ENCODE measurements at regions not wholly inside any gene's neighbourhood (a gene's known extent, or its start where the extent isn't known, plus 50 kb on each side); places are given as distances from the start of the nearest gene placed in this dataset.

DNA sequence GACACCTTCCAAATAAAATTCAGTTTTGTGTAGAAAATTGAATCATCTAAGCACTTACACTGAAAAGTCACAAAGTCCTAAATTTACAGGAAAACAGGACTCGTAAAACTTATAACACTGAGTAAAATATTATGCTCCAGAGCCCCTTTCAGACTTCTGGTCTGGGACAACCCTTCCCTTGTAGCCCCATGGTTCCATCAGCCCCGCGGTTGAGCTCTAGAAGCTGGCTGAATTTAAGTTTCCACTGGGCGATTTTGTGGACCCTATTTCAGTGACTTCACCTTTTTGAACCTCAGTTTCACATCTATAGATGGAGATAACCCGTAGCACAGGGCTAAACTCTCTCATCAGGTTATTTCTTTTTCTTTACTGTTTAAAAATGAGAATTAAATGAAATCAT lies 117.7 kb upstream of the BACH2 start (continued):
- TF ChIP-seq, protein P1, sequence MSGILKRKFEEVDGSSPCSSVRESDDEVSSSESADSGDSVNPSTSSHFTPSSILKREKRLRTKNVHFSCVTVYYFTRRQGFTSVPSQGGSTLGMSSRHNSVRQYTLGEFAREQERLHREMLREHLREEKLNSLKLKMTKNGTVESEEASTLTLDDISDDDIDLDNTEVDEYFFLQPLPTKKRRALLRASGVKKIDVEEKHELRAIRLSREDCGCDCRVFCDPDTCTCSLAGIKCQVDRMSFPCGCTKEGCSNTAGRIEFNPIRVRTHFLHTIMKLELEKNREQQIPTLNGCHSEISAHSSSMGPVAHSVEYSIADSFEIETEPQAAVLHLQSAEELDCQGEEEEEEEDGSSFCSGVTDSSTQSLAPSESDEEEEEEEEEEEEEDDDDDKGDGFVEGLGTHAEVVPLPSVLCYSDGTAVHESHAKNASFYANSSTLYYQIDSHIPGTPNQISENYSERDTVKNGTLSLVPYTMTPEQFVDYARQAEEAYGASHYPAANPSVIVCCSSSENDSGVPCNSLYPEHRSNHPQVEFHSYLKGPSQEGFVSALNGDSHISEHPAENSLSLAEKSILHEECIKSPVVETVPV (CRISPR knock-in tag; IDR thresholded peaks at IDR 0.05) = no peak
- no peak for TF ChIP-seq ZNF70 (CRISPR knock-in tag; IDR thresholded peaks at IDR 0.05)
- TF ChIP-seq CSDC2 (CRISPR knock-in tag; IDR thresholded peaks at IDR 0.05) = no peak
- TF ChIP-seq ZNF565 (CRISPR knock-in tag; conservative IDR thresholded peaks at IDR 0.05; ENCODE audit: low read depth) = no peak
- TF ChIP-seq ISL1 (CRISPR knock-in tag; IDR thresholded peaks at IDR 0.05) = no peak

DNA sequence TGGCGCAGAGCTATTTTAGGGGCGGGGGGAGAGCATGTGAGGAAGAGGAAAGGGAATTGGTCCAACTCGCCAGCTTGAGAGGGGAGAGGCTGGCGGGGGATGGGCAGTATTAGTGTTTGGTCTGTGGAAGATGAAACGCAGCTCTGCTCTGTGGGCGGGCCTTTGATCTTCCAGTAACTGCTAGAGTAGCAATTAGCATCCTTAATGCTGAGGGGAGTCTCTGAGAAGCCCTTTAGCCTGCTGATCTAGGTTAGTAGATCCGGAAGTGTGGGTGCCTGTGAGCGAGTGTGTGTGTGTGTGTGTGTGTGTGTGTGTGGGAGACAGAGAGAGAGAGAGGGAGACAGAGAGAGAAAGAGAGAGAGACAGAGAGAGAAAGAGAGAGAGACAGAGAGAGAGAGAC lies 117.2 kb upstream of the BACH2 start:
- peak; percentile 45; the same call in 1 of the 3 replicates for ATAC-seq
- no peak for TF ChIP-seq ZFP3 (CRISPR knock-in tag; IDR thresholded peaks at IDR 0.05)
- TF ChIP-seq, protein P2, sequence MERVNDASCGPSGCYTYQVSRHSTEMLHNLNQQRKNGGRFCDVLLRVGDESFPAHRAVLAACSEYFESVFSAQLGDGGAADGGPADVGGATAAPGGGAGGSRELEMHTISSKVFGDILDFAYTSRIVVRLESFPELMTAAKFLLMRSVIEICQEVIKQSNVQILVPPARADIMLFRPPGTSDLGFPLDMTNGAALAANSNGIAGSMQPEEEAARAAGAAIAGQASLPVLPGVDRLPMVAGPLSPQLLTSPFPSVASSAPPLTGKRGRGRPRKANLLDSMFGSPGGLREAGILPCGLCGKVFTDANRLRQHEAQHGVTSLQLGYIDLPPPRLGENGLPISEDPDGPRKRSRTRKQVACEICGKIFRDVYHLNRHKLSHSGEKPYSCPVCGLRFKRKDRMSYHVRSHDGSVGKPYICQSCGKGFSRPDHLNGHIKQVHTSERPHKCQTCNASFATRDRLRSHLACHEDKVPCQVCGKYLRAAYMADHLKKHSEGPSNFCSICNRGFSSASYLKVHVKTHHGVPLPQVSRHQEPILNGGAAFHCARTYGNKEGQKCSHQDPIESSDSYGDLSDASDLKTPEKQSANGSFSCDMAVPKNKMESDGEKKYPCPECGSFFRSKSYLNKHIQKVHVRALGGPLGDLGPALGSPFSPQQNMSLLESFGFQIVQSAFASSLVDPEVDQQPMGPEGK (CRISPR knock-in tag; IDR thresholded peaks at IDR 0.05; ENCODE audit: borderline replicate concordance) = no peak
- no peak for TF ChIP-seq BACH2 (CRISPR knock-in tag; IDR thresholded peaks at IDR 0.05; ENCODE audit: borderline replicate concordance)
- no peak for TF ChIP-seq ZNF565 (CRISPR knock-in tag; conservative IDR thresholded peaks at IDR 0.05; ENCODE audit: low read depth)
- TF ChIP-seq, protein P3, sequence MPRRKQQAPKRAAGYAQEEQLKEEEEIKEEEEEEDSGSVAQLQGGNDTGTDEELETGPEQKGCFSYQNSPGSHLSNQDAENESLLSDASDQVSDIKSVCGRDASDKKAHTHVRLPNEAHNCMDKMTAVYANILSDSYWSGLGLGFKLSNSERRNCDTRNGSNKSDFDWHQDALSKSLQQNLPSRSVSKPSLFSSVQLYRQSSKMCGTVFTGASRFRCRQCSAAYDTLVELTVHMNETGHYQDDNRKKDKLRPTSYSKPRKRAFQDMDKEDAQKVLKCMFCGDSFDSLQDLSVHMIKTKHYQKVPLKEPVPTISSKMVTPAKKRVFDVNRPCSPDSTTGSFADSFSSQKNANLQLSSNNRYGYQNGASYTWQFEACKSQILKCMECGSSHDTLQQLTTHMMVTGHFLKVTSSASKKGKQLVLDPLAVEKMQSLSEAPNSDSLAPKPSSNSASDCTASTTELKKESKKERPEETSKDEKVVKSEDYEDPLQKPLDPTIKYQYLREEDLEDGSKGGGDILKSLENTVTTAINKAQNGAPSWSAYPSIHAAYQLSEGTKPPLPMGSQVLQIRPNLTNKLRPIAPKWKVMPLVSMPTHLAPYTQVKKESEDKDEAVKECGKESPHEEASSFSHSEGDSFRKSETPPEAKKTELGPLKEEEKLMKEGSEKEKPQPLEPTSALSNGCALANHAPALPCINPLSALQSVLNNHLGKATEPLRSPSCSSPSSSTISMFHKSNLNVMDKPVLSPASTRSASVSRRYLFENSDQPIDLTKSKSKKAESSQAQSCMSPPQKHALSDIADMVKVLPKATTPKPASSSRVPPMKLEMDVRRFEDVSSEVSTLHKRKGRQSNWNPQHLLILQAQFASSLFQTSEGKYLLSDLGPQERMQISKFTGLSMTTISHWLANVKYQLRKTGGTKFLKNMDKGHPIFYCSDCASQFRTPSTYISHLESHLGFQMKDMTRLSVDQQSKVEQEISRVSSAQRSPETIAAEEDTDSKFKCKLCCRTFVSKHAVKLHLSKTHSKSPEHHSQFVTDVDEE (CRISPR knock-in tag; IDR thresholded peaks at IDR 0.05) = no peak
- no peak for TF ChIP-seq TCF4 (CRISPR knock-in tag; IDR thresholded peaks at IDR 0.05; ENCODE audit: borderline replicate concordance)
- TF ChIP-seq ZNF70 (CRISPR knock-in tag; IDR thresholded peaks at IDR 0.05) = no peak
- TF ChIP-seq ZC3H10 (CRISPR knock-in tag; IDR thresholded peaks at IDR 0.05) = no peak
- no peak for TF ChIP-seq PPARA (CRISPR knock-in tag; IDR thresholded peaks at IDR 0.05; ENCODE audit: borderline replicate concordance)
- TF ChIP-seq ZFP30 (CRISPR knock-in tag; IDR thresholded peaks at IDR 0.05) = no peak
- no peak for TF ChIP-seq ESRRG (CRISPR knock-in tag; IDR thresholded peaks at IDR 0.05)
- no peak for TF ChIP-seq ARNTL (CRISPR knock-in tag; IDR thresholded peaks at IDR 0.05; ENCODE audit: borderline replicate concordance, low read depth)
- TF ChIP-seq SNAI2 (CRISPR knock-in tag; IDR thresholded peaks at IDR 0.05) = no peak
- TF ChIP-seq ISL1 (CRISPR knock-in tag; IDR thresholded peaks at IDR 0.05) = no peak
- TF ChIP-seq TOX (CRISPR knock-in tag; IDR thresholded peaks at IDR 0.05; ENCODE audit: borderline replicate concordance) = no peak
- TF ChIP-seq ZNF8 (CRISPR knock-in tag; IDR thresholded peaks at IDR 0.05) = no peak
- no peak for TF ChIP-seq GLIS3 (CRISPR knock-in tag; IDR thresholded peaks at IDR 0.05)
- no peak for TF ChIP-seq RARB (CRISPR knock-in tag; IDR thresholded peaks at IDR 0.05)
- no peak for TF ChIP-seq OSR1 (CRISPR knock-in tag; IDR thresholded peaks at IDR 0.05)

DNA sequence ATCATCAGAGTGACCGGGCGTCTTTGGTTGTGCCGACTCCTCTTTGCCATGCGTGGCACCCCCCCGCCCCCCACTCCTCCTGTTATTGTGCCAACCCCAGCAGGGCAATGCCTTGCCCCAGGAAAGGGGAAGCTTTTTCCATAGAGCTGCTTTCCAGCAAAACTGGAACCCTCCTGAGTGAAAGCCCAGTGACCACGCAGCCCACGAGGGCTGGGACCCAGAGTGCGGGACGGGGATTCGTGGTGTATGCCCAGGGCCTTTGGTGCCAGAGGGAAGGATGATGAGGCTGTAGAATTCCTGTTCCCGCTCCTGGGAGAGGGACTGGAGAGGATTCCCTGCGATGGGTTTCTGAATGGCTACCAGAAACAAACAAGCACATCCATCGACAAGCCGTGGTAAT lies 116.8 kb upstream of the BACH2 start:
- TF ChIP-seq RARB (CRISPR knock-in tag; IDR thresholded peaks at IDR 0.05) (no peak), ZFP3 (CRISPR knock-in tag; IDR thresholded peaks at IDR 0.05) (no peak), GLIS3 (CRISPR knock-in tag; IDR thresholded peaks at IDR 0.05) (no peak), ZNF70 (CRISPR knock-in tag; IDR thresholded peaks at IDR 0.05) (no peak), ZNF8 (CRISPR knock-in tag; IDR thresholded peaks at IDR 0.05) (no peak), CSDC2 (CRISPR knock-in tag; IDR thresholded peaks at IDR 0.05) (no peak), ZC3H10 (CRISPR knock-in tag; IDR thresholded peaks at IDR 0.05) (no peak)
- TF ChIP-seq, protein P1 (CRISPR knock-in tag; IDR thresholded peaks at IDR 0.05) = no peak
- no peak for ATAC-seq

All from SK-N-SH treated with all-trans-retinoic acid at 6 μM for 48 hours (cell line).